ENCODE measurements at regions not wholly inside any gene's neighbourhood (a gene's known extent, or its start where the extent isn't known, plus 50 kb on each side); places are given as distances from the start of the nearest gene placed in this dataset.

- intact Hi-C loops (cut with micrococcal nuclease; ENCODE audit: unreplicated experiment): no loop called here
- H3K36me3 ChIP-seq (ENCODE audit: control insufficient read depth, insufficient read depth, low read length): no peaks in the 10 kb centered on the region
- CTCF ChIA-PET: no interaction called here
- H3K4me3 ChIP-seq (ENCODE audit: low read depth in 2 of 2, low read length in 2 of 2): no peak overlapping the region
- in situ Hi-C loops (cut with HindIII; ENCODE audit: low pct_unique_long_range_greater_than_20kb, low sequenced_read_pairs): no loop called here
- H3K27ac ChIP-seq (ENCODE audit: low read length): no peak overlapping the region
- POLR2A ChIA-PET: no interaction called here
- H3K4me1 ChIP-seq (ENCODE audit: control insufficient read depth, insufficient read depth, low read length): no peaks in the 10 kb centered on the region
- no peak for DNase-seq (ENCODE audit: low read depth, low spot score)
- no peaks in the 10 kb centered on the region for H3K27me3 ChIP-seq (ENCODE audit: control insufficient read depth, insufficient read depth, low read length)
- no TSS peak for BruUV-seq (replicated peaks)
- ATAC-seq: no peak
- no peak for TF ChIP-seq SIN3A (IDR thresholded peaks at IDR 0.05; ENCODE audit: borderline replicate concordance, insufficient read depth, low read depth, low read length)
- no peaks in the 10 kb centered on the region for H3K9me3 ChIP-seq (ENCODE audit: control insufficient read depth, insufficient read depth, low read depth, low read length)
These were observed 97.6 kb upstream of the LMCD1 start for GRCh38 chr3:8403996-8404395.

- POLR2A ChIA-PET: no interaction called here
- H3K9me3 ChIP-seq (ENCODE audit: control insufficient read depth, insufficient read depth, low read depth, low read length): no peaks in the 10 kb centered on the region
- H3K27ac ChIP-seq (ENCODE audit: low read length): no peak overlapping the region
- DNase-seq (ENCODE audit: low read depth, low spot score) (no peak), ATAC-seq (no peak)
- H3K36me3 ChIP-seq (ENCODE audit: control insufficient read depth, insufficient read depth, low read length): no peaks in the 10 kb centered on the region
- no peak for TF ChIP-seq POLR2AphosphoS5 (IDR thresholded peaks at IDR 0.05; ENCODE audit: low read depth, low read length)
- TF ChIP-seq TCF7L2 (IDR thresholded peaks at IDR 0.05; ENCODE audit: low read depth, low read length): no peak
- TF ChIP-seq REST (IDR thresholded peaks at IDR 0.05; ENCODE audit: insufficient read depth in 1 of 2, low read depth in 2 of 2, low read length in 1 of 2): no peak
- TF ChIP-seq CTCF (IDR thresholded peaks at IDR 0.05): no peak
- TF ChIP-seq SIN3A (IDR thresholded peaks at IDR 0.05; ENCODE audit: borderline replicate concordance, insufficient read depth, low read depth, low read length): no peak
- intact Hi-C loops (cut with micrococcal nuclease; ENCODE audit: unreplicated experiment) (no loop called here), in situ Hi-C loops (cut with HindIII; ENCODE audit: low pct_unique_long_range_greater_than_20kb, low sequenced_read_pairs) (no loop called here)
- CTCF ChIA-PET: no interaction called here
- H3K4me3 ChIP-seq (ENCODE audit: low read depth in 2 of 2, low read length in 2 of 2): no peak overlapping the region
- no TSS peak for BruUV-seq (replicated peaks)
- no peaks in the 10 kb centered on the region for H3K4me1 ChIP-seq (ENCODE audit: control insufficient read depth, insufficient read depth, low read length)
- H3K27me3 ChIP-seq (ENCODE audit: control insufficient read depth, insufficient read depth, low read length): no peaks in the 10 kb centered on the region
These were observed 96.5 kb upstream of the LMCD1 start for GRCh38 chr3:8405144-8405543.

- BruUV-seq (replicated peaks): no TSS peak
- Histone ChIP-seq H3K9me3 (ENCODE audit: control insufficient read depth, insufficient read depth, low read depth, low read length) (no peaks in the 10 kb centered on the region), H3K4me3 (ENCODE audit: low read depth in 2 of 2, low read length in 2 of 2) (no peak overlapping the region), H3K36me3 (ENCODE audit: control insufficient read depth, insufficient read depth, low read length) (no peaks in the 10 kb centered on the region), H3K4me1 (ENCODE audit: control insufficient read depth, insufficient read depth, low read length) (no peaks in the 10 kb centered on the region), H3K27me3 (ENCODE audit: control insufficient read depth, insufficient read depth, low read length) (no peaks in the 10 kb centered on the region), H3K27ac (ENCODE audit: low read length) (no peak overlapping the region)
- no peak for DNase-seq (ENCODE audit: low read depth, low spot score)
- TF ChIP-seq SIN3A (IDR thresholded peaks at IDR 0.05; ENCODE audit: borderline replicate concordance, insufficient read depth, low read depth, low read length) (no peak), POLR2AphosphoS5 (IDR thresholded peaks at IDR 0.05; ENCODE audit: low read depth, low read length) (no peak), REST (IDR thresholded peaks at IDR 0.05; ENCODE audit: insufficient read depth in 1 of 2, low read depth in 2 of 2, low read length in 1 of 2) (no peak), CTCF (IDR thresholded peaks at IDR 0.05) (no peak), TCF7L2 (IDR thresholded peaks at IDR 0.05; ENCODE audit: low read depth, low read length) (no peak)
- no peak for ATAC-seq
- CTCF ChIA-PET: no interaction called here
- POLR2A ChIA-PET: no interaction called here
- intact Hi-C loops (cut with micrococcal nuclease; ENCODE audit: unreplicated experiment): no loop called here
- in situ Hi-C loops (cut with HindIII; ENCODE audit: low pct_unique_long_range_greater_than_20kb, low sequenced_read_pairs): no loop called here
These were observed 95.1 kb upstream of the LMCD1 start for GRCh38 chr3:8406479-8406878.
